ENCODE measurements at regions not wholly inside any gene's neighbourhood (a gene's known extent, or its start where the extent isn't known, plus 50 kb on each side); places are given as distances from the start of the nearest gene placed in this dataset.
"Not testable (repeated sequence)": the region's sequence is repeated elsewhere in the genome, so short reads cannot be mapped to it uniquely, and the experiment has no call there.

DNA sequence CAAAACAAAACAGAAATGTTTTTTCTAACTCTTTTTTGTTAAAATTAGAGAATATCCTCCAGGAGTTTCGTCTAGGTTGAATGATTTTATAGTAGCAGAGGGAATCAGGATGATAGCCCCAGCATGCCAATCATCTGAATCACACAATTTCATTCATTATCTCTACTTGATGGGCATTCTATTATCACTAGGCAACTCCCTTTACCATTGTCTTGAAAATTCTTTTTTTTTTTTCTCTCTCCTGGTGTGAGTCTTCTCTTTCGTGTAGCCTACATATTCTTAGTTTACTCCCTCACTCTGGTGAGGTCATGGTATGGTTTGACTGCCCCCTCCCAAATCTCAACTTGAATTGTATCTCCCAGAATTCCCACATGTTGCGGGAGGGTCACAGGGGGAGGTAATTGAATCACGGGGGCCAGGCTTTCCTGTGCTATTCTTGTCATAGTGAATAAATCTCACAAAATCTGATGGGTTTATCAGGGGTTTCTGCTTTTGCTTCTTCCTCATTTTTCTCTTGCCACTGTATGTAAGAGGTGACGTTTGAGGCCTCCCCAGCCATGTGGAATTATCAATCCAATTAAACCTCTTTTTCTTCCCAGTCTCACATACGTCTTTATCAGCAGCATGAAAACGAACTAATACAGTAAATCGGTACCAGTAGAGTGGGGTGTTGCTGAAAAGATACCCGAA, 105.0 kb downstream of the OTUD1 start:
- DNase-seq (ENCODE audit: low read depth, low spot score), result no peak

DNA sequence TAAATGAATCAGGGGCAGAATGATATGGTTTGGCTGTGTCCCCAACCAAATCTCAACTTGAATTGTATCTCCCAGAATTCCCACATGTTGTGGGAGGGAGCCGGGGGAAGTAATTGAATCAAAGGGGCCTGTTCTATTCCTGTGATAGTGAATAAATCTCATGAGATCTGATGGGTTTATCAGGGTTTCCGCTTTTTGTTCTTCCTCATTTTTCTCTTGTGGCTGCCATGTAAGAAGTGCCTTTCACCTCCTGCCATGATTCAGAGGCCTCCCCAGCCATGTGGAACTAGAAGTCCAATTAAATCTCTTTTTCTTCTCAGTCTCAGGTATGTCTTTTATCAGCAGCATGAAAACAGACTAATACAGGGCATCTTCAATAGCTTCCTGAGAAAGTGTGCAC, 107.0 kb downstream of the OTUD1 start:
- DNase-seq (ENCODE audit: low read depth, low spot score), result not testable (repeated sequence)

DNA sequence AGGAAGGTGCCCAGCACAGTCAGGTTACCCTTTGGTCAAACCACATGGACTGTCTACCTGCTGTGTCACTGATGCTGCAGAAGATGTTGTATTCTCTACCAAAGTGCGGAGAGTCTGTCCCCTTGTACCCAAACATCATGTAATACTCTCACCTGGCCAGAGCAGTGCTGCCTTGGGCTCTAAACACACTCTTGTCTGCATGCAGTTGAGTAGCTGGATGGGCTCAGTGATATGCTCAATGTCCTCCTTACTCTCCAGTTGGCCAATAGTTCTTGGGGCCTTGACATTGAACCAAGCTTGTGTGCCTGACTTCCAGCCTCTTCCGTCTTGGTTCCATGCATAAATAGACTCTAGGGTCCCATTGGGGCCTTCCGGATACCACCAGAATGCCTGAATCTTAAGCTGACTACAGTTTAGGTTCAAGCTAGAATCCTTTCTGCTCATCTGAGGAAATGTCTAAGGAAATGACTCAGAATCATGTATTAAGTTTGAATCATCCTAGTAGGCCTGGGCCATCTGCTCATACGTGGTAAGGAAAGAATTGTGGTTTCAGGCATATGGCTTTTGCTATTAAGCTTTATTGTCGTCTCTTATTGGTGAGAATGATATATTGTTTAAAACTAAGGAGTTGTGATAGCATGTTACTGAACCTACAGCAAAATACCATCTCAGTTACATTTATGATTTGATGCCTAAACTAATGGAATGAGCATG, 118.0 kb downstream of the OTUD1 start:
- DNase-seq (ENCODE audit: low read depth, low spot score), result no peak

DNA sequence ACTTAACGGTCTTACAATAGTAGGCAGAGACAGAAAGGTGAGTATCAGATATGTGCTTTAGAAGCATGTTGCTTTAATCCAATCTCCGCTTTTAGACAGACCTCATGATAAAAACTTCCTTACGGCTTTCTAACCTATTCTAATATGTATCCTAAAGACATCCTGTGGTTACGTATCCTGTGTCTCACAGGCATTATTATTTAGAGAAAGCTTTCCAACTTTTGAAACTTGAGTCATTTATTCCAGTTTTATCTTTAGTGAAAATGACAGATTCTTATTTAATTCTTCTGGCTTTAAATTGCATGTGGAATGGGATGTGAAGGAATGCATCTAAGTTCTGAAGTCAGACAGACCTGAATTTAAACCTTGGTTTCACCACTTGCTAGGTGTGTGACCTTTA, 118.9 kb downstream of the OTUD1 start:
- no peak for DNase-seq (ENCODE audit: low read depth, low spot score)

GRCh38 chr10:23558361-23558799, 119.5 kb downstream of the OTUD1 start:
- DNase-seq (ENCODE audit: low read depth, low spot score), result no peak

- no peak for DNase-seq (ENCODE audit: low read depth, low spot score)
Observed at GRCh38 chr10:23568996-23569395, 130.1 kb downstream of the OTUD1 start.

GRCh38 chr10:23571884-23572283, 133.0 kb downstream of the OTUD1 start:
- no peak for DNase-seq (ENCODE audit: low read depth, low spot score)

GRCh38 chr10:23581906-23582450, 143.1 kb downstream of the OTUD1 start:
- no peak for DNase-seq (ENCODE audit: low read depth, low spot score)

GRCh38 chr10:23584396-23584795, 145.5 kb downstream of the OTUD1 start:
- DNase-seq (ENCODE audit: low read depth, low spot score), result no peak

- no peak for DNase-seq (ENCODE audit: low read depth, low spot score)
Observed at GRCh38 chr10:23585186-23585585, 146.3 kb downstream of the OTUD1 start.

GRCh38 chr10:23585666-23586065, 146.8 kb downstream of the OTUD1 start:
- no peak for DNase-seq (ENCODE audit: low read depth, low spot score)

- DNase-seq (ENCODE audit: low read depth, low spot score), result not testable (repeated sequence)
Observed at GRCh38 chr10:23595278-23595677, 156.4 kb downstream of the OTUD1 start.

DNA sequence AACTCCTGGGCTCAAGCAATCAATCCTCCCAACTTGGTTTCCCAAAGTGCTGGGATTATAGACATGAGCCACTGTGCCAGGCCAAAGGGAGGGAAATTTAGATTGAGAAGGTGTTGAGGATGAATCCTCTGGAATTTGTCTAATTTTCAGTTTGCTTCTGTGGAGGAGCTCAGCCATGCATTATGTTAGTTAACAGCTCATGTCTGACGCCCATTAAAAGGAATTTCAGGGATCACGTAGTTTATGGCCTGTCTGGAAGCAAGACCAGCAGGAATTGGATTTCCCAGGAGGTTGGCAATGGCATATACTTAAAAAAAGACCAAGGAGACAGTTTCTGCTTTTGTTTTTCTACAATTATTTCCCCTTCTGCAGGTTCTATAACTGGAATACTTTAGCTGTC, 165.7 kb downstream of the OTUD1 start:
- no peak for DNase-seq (ENCODE audit: low read depth, low spot score)

- DNase-seq (ENCODE audit: low read depth, low spot score), result no peak
Observed at GRCh38 chr10:23606456-23606855, 167.6 kb downstream of the OTUD1 start.

GRCh38 chr10:23608926-23609325, 170.1 kb downstream of the OTUD1 start:
- DNase-seq (ENCODE audit: low read depth, low spot score), result no peak

DNA sequence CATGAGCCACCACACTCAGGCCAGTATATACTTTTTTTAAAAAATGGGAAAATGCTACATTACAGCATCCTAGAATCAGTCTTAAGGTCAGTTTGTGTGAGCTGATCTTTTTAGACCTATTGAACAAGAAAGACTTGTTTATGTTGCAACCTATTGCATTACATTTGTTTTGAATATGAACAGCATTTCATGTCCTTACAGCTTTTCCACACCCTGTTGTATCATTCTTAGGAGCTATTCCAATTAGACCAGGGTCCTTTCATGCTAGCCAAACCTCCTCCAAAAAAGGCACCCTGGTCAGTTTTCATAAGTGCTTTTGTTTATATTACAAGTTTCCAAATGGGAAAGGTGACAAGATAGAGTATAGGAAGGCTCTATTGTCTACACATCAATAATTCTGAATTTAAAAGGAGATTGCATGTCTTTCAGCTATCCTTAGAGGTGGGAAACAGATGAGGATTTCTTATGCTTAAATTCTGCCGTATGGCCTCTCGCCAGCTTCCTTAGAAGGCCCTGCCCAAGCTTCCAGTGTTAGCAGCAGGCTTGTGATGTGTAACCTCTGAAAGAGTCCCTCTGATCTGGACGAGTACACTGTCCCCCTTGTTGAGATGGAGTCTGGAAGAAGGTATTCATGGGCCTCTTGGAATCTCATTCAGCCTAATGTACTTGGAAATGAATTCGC, 171.9 kb downstream of the OTUD1 start:
- no peak for DNase-seq (ENCODE audit: low read depth, low spot score)

DNA sequence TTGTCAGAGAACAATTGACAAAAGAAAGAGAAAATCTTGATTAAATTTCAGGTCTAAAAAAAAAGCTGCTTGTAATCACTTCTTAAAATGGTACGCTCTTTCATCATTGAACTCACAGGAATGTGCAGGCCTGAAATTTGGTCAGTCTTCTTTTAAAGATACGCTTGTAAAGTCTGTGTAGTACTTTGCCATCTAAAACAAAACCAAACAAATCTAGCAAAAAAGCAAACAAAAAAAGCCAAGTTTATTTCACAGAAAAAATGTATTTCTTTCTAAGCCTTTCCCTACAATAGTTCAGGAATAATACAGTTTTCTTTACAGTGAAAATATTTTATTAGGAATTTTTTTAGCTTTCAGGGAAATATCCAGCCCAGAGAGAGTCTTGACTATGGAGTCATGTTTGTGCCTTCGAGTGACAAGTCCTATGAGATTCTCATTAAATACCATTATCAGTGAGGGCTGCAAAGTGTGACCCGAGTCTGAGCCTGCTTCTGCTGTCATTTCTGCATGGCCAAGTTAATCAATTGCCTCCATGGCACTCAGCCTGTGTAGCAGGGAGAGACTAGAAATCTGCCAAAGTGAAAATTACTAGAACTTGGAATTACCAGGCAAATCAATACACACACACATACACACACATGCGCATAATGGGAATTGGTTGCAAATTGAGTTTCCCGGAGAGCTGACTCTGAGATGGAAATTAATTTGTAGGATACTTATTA, 172.6 kb downstream of the OTUD1 start:
- DNase-seq (ENCODE audit: low read depth, low spot score), result no peak

DNA sequence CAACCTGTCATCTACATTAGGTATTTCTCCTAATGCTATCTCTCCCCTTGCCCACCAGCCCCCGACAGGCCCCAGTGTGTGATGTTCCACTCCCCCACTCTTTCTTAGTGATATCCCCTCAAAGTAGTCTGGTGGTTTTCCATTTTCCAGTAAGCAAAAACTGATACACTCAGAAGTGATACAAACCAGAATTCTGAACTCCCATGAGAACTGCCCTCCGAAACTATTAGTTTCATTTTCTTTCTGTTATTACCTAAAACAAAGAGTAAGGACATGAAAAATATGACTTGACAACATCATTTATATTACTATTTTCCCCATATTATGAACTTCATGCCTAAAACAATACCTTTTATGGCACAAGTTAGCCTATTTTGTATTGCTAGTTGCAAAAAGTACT, 175.0 kb downstream of the OTUD1 start:
- DNase-seq (ENCODE audit: low read depth, low spot score), result no peak

DNA sequence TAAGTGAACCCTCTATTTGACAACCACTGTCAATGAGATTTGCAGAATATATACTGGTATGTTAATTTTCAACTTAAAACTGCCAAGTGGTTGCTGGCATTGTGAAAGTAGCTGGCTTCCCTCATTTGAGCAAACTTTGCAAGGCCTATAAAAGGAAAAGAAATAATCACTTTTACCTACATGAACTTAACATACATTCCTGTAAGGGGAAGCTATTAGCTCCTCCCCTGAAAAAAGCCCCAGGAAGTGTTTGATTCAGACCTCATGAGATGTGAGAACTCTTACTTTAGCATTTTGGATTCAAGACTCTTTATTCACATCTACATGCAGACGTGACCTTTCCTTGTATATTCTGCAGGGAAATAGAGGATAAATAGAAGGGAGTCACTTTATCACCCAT, 175.6 kb downstream of the OTUD1 start:
- no peak for DNase-seq (ENCODE audit: low read depth, low spot score)

DNA sequence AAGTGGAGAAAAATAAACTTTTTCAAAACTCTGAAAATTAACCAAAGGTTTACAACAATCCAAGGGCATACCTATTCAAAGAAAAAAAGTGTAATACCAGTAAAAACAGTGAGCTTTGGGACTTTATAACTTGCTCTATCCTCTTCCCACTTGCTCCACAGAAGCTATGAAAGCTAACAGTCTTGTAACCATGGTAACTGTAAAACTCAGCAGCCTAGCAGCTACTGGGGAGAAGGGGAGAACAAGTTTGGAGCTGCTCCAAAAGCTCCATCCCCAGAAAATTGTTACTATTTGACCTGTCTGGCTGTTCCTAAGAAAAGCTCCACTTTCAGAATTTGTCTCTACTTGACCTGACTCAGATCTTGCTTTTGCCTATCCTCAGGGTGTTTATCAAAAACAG, 191.5 kb downstream of the OTUD1 start:
- no peak for DNase-seq (ENCODE audit: low read depth, low spot score)

- no peak for DNase-seq (ENCODE audit: low read depth, low spot score)
Observed at GRCh38 chr10:23630885-23631284, 192.0 kb downstream of the OTUD1 start.

All from iPS DF 19.7 (cell line).